HG03039 (cell line): ENCODE measurements at regions not wholly inside any gene's neighbourhood (a gene's known extent, or its start where the extent isn't known, plus 50 kb on each side); places are given as distances from the start of the nearest gene placed in this dataset.

Source experiments
- ATAC-seq: cut with Tn5 transposase; IDR thresholded peaks from one replicate; pipeline ENCODE4 v1.9.1; 2021; ENCODE audit warnings: mild to moderate bottlenecking, moderate library complexity; ENCODE audit not compliant: unreplicated experiment

GRCh38 chr18:76686737-76687231, 135.6 kb upstream of the ZNF236 start:
- no peak for ATAC-seq

GRCh38 chr18:76685860-76686259, 136.5 kb upstream of the ZNF236 start:
- ATAC-seq, result no peak

GRCh38 chr18:76685402-76685801, 137.0 kb upstream of the ZNF236 start:
- no peak for ATAC-seq

GRCh38 chr18:76684265-76684664, 138.1 kb upstream of the ZNF236 start:
- no peak for ATAC-seq

DNA sequence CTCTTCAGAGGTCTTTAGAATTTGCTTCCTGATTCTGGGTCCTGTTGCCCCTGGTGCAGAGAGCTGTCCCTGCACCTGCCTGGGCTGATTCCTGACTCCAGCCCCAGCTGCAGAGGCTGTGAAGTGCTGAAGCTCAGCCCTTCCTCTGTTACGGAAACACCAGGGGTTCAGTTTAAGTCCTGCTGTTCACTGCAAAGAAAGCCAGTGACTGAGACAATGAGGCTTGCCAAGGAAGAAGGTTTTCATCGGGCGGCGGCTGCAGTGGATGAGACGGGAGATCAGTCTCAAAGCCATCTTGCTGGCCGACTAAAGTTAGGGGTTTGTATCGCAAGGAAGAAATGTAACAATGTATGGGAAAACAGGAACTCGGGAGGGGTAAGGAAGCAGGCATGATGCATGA, 142.4 kb upstream of the ZNF236 start:
- no peak for ATAC-seq

DNA sequence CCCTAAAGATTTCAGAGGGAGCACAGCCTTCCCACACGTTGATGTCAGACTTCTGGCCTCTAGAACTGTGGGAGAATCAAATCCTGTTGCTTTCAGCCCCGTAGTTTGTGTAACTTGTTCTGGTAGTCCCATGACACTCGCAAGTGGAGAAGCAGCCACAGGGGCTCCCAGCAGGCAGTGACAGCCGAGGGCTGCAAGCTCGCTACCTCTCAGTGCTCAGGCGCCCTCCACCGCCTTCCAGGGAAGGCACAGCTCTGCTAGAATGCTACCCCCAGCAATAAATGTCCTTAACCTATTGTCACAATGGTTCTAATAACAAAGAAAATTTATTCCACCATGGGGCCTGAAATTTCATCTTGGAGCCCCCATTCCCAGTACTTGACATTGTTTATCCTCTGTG, 143.1 kb upstream of the ZNF236 start:
- no peak for ATAC-seq

- ATAC-seq, result no peak
Measured at GRCh38 chr18:76678248-76678647, 144.1 kb upstream of the ZNF236 start.

DNA sequence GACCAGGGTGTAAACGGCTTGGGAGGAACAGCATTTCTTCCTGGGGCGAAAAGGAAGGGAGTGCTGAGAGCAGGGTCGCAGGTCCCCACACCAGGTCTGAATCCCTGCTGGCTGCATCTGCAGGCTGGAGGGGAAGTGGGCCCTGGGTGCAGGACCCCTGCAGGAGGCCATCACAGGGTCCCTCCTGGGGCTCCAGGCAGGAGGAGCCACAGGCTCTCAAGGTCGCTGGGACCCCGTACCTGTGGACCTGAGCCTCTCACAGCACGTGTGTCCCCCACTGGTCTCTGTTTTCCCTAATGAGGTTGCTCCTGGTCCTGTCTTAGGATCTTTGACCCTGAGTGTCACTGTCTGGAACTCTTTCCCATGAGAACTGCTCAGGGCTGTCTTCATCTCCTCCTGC, 147.8 kb upstream of the ZNF236 start:
- ATAC-seq, result no peak

DNA sequence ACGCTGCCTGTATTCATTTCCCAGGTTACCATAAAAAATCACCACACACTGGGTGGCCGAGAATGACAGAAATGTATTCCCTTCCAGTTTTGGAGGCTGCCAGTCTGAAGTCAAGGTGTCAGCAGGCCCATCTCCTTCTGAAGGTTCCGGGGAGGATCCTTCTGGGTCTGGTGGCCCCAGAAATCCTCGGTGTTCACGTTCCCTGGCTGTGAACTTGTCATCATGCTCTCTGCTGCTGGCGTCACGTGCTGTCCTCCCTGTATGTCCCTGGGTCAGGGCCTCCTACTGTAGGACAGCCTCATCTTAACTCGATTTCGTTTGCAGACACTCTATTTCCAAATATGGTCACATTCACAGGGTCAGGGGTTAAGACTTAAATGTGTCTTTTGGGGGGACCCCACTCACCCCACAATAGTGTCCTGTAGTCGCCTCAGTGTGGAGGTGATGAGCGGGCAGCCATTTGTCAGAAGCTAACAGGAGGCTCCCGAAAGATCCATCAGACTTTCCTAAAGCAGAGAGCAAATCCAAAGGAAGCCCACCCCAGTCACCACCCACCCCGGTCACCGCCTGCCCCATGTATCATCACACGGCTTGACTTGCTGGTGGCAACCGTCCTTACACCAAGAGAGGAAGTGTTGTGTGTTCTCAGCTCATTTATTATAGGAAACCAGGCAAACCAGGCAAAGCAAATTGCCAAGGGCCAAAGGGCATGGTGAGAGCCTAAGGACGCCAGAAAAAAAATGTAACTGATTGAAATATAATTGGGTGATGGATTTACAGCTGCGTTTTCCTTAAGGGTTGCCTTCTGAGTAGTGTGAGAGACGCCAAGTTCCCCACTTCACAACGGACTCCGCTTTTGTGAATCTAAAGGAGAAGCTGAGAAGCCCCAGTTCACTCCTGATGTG, 148.8 kb upstream of the ZNF236 start:
- no peak for ATAC-seq

GRCh38 chr18:76672627-76673026, 149.7 kb upstream of the ZNF236 start:
- ATAC-seq, result no peak

DNA sequence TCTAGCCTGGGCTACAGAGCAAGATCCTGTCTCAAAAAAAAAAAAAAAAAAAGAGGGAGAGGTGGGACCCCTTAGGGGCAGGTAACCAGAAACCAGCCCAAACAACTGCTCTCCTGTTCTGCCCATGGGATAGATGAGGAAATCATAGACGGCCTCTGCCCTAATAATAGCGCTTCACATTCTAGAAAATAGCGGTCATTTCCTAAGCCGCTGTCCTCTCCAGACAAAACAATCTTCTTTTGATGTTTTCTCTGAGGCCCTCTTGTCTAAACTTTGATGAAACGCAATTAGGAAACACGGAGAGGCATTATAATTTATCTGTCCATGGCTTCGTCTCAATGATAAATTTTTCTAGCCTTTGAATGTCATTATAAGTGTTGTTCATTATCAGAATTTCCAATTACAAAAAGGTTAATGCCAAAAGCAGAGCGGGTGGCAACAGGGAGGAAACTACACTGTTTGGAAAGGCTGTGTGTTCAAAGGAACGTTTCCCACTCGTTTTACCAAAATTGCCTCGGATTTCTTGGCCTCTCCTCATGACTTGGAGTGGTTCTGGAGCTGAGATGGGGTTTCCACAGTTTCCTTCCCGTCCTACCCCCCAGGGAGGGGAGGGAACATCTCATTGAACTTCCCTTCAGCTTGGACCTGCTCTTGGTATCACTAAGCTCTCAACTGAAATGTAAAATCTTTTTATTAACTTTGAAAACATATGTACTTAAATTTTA, 151.6 kb upstream of the ZNF236 start:
- no peak for ATAC-seq

DNA sequence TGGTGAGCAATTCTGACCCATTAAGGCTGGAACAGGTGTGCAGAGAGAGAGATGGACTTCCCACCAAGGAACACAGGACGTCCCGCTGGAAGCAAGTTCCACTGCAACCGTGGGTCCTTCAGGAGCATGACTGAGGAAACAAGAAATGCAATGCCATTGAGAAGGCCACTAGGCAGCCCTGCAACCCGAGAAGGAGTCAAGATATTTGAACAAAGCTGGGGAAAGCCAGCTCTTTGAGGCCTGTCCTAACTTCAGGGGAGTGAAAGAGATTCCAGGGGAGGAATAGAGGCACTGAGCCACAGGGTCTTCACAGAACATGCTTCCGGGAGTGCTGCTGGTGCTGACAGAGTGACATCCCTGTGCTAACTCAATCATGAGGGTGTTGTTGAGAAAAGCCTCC, 153.8 kb upstream of the ZNF236 start:
- ATAC-seq, result no peak

DNA sequence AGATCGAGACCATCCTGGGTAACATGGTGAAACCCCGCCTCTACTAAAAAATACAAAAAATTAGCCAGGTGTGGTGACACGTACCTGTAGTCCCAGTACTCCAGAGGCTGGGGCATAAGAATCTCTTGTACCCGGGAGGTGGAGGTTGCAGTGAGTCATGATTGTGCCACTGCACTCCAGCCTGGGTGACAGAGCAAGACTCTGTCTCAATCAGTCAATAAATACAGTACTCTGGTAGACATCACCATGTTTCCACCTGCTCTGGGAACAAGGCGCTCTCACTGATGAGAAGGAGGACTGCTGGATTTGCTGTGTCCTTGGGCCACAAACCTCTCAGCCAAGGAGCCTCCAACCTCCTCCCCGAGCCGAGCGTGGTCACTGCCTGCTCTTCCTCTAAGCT, 154.2 kb upstream of the ZNF236 start:
- ATAC-seq, result no peak

GRCh38 chr18:76667603-76668002, 154.8 kb upstream of the ZNF236 start:
- no peak for ATAC-seq

DNA sequence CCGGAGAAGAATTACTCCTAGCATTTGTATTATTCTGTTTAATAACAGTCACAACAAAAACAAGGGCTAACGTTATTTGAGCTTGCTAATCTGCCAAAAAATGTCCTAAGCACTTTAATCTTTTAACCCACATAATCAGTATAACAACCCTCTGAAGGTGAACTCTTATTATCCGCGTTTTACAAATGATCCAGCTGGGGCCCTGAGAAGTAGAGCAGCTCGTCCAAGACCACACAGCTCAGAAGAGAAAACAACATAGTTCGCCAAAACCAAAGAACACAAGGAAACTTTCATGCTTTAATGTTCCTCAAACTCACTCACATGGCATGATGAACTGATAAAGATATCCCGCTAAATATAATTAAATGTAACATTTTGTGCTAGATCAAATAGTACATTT, 159.7 kb upstream of the ZNF236 start:
- no peak for ATAC-seq

- ATAC-seq, result no peak
Measured at GRCh38 chr18:76660571-76661192, 161.7 kb upstream of the ZNF236 start.

- no peak for ATAC-seq
Measured at GRCh38 chr18:76658627-76659026, 163.6 kb upstream of the ZNF516 start.

DNA sequence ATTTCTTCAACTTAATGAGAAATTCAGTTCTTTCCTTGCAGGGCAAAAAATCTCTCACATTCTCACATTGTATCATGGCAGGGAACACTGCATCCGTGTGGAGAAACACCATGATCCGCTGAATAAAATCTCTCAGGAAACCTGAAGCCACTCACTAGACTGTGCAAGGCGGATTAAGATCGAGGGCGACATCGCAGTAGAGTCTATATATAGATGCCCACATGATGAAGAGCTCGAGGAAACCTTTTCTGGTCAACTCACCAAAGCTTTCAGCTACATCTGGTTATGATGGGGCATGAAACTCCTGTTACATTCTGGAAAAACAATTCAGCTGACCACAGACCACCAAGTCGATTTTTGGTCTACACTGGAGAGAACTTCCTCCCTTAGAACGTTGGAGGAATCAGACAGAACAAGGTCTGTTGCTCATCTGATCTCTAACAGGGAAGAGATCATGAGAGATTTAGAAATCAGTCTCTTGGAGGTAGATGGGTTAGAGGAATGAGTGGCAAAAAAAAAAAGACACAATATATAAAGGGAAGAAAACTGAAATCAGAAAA, 162.9 kb upstream of the ZNF516 start:
- no peak for ATAC-seq

DNA sequence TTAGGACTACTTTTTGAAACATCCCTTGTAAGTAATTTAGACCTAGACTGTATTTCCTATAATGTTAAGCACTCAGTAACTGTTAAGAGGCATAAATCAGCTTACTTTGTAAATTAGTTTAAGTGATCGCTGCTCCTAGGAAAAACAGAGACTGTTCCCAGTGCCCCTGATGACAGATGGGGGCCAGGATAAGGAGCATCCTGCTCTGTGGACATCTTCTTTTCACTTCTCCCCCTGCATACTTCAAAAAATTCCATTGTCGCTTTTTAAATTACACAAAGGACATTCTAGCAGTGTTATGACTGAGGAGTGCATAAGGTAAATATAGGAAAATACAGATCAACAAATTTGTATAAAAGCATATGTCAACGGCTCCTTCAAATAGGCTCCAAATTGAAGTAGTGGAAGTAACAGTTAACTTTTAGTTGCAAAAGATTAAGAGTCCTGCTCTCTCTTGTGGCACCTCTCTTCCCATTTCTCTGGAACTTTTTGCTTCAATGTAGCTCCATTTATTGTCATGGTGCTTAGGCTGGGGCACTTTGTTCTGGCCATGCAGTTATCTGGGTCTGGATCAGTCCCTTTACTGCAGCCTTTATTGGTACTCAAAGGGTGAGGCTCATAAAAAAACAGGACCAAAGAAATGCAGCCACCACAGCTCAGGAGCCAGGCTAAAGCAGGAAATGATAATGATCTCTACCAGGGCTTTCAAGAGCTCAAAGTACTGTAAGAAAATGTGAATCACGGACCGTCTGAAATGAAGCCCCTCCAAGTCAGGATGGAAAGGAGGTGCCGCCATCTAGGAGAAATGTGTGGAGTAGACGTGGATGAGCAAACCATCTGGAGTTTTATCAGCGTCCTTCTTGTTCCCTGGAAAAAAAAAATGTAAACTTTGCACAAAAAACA, 162.1 kb upstream of the ZNF516 start:
- ATAC-seq, result no peak

DNA sequence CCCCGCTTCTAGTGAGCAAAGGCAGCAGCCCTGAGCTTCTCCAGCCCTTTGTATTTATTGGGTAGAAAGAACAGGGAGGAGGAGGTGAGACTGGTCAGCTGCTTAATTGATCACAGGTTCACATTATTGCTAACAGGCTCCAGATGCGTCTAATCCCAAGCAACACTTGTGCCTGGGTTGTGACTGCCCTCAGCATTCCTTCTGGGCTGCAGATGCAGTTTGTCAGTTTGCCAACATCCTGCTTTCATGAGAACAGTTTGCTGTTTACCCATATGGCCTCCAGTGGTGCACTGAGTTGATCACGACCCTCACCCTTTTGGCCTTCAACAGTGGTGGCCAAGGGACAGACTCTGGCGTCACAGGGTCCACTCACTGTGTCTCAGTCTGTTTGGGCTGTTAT, 159.5 kb upstream of the ZNF516 start:
- ATAC-seq, result no peak
